Esophagus muscularis mucosa (tissue), 3 donors: ENCODE measurements at regions not wholly inside any gene's neighbourhood (a gene's known extent, or its start where the extent isn't known, plus 50 kb on each side); places are given as distances from the start of the nearest gene placed in this dataset.

ENCODE experiments used
- POLR2A ChIP-seq: fragments of 450-650 bp; IDR thresholded peaks from one replicate; pipeline ENCODE4 v1.6.1; 2017; ENCODE audit warnings: antibody characterized with exemption, moderate library complexity, mild to moderate bottlenecking, low read depth
- TF ChIP-seq, protein P1 (sequence below), 3 experiments: fragments of 200-600 bp in 2 of 3; fragments of 450-650 bp in 1 of 3; sonication (generic) in 2 of 3; IDR thresholded peaks; one replicate each; pipeline ENCODE4 v1.5.1; 2017 to 2019; ENCODE audit warnings: antibody characterized with exemption in 3 of 3, mild to moderate bottlenecking in 2 of 3, moderate library complexity in 1 of 3

- TF ChIP-seq, protein P1, sequence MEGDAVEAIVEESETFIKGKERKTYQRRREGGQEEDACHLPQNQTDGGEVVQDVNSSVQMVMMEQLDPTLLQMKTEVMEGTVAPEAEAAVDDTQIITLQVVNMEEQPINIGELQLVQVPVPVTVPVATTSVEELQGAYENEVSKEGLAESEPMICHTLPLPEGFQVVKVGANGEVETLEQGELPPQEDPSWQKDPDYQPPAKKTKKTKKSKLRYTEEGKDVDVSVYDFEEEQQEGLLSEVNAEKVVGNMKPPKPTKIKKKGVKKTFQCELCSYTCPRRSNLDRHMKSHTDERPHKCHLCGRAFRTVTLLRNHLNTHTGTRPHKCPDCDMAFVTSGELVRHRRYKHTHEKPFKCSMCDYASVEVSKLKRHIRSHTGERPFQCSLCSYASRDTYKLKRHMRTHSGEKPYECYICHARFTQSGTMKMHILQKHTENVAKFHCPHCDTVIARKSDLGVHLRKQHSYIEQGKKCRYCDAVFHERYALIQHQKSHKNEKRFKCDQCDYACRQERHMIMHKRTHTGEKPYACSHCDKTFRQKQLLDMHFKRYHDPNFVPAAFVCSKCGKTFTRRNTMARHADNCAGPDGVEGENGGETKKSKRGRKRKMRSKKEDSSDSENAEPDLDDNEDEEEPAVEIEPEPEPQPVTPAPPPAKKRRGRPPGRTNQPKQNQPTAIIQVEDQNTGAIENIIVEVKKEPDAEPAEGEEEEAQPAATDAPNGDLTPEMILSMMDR (IDR thresholded peaks at IDR 0.05), result no peak
- TF ChIP-seq POLR2A, result no peak
Measured at GRCh38 chr18:40875101-40875615, 1079.9 kb upstream of the PIK3C3 start.
